Omental fat pad (tissue), 3 donors: ENCODE measurements at regions not wholly inside any gene's neighbourhood (a gene's known extent, or its start where the extent isn't known, plus 50 kb on each side); places are given as distances from the start of the nearest gene placed in this dataset.

Experiments
- ATAC-seq: fragments of 150-250 bp; one replicate; pipeline ENCODE4 v1.9.1; 2016; ENCODE audit warnings: mild to moderate bottlenecking, moderate library complexity; ENCODE audit not compliant: low FRiP score
- DNase-seq: peaks from one replicate; pipeline ENCODE4 v3.0.0-alpha.2; 2019; ENCODE audit warnings: low spot score
- TF ChIP-seq, protein P1 (sequence below), 3 donors: fragments of 450-650 bp; IDR thresholded peaks; one replicate each; pipeline ENCODE4 v1.5.1; 2016 to 2017; ENCODE audit warnings: antibody characterized with exemption in 3 of 3, mild to moderate bottlenecking in 3 of 3, moderate library complexity in 2 of 3

DNA sequence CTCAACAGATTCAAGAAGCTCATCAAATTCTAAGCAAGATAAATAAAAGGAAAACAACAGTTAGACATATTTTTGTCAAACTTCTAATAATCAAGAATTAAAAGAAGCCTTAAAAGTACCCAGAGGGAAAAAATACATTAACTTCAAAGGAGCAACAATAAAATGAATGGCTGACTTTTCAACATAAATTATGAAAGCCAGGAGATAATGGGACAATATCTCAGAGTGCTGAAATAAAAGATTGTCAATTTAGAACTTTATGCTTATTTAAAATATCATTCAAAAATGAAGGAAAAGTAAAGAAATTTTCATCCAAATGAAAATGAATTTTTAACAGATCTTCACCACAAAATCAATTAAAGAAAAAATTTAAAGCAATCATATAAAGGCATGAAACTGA is 108.5 kb upstream of the IL6 start:
- TF ChIP-seq, protein P1, sequence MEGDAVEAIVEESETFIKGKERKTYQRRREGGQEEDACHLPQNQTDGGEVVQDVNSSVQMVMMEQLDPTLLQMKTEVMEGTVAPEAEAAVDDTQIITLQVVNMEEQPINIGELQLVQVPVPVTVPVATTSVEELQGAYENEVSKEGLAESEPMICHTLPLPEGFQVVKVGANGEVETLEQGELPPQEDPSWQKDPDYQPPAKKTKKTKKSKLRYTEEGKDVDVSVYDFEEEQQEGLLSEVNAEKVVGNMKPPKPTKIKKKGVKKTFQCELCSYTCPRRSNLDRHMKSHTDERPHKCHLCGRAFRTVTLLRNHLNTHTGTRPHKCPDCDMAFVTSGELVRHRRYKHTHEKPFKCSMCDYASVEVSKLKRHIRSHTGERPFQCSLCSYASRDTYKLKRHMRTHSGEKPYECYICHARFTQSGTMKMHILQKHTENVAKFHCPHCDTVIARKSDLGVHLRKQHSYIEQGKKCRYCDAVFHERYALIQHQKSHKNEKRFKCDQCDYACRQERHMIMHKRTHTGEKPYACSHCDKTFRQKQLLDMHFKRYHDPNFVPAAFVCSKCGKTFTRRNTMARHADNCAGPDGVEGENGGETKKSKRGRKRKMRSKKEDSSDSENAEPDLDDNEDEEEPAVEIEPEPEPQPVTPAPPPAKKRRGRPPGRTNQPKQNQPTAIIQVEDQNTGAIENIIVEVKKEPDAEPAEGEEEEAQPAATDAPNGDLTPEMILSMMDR (IDR thresholded peaks at IDR 0.05) = no peak
- DNase-seq (no peak), ATAC-seq (no peak)

DNA sequence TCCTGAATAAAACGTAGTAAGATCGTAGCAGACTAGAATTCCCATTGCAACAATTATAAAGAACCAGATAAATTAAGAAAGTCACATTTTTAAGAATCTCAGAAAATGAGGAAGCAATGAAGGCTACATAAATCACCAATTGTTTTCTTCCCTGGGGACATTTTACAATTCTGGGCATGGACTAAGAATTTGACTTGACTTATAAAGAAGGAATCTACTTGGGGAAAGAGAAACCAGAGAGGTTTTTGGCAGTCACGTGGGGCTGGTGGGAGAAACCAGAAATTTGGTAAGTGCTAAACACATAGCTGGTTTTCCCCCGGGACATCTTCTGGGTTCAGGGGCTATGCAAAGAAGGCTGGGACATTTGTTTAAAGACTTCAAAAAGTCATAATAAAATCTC is 109.8 kb upstream of the IL6 start:
- DNase-seq = no peak
- TF ChIP-seq, protein P1 (IDR thresholded peaks at IDR 0.05) = no peak
- no peak for ATAC-seq

DNA sequence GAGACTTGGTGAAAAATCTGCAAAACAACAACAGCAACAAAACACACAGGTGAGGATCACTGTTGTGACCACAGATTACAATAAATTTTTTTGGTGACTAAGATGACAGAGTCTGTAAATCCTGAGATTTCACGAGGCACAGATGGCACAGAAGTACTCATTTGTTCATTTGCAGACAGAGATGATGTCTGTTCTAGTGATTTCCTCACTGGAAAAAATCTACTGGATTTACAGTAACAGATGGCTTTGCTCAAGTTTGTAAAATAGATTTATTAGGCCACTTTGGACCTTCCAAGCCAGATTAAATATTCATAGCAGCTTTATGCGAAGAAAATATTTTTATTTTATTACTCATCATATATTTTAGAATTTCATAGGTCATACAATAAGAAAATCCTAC is 113.5 kb upstream of the IL6 start:
- ATAC-seq (no peak), DNase-seq (no peak)
- TF ChIP-seq, protein P1 (IDR thresholded peaks at IDR 0.05) = no peak

DNA sequence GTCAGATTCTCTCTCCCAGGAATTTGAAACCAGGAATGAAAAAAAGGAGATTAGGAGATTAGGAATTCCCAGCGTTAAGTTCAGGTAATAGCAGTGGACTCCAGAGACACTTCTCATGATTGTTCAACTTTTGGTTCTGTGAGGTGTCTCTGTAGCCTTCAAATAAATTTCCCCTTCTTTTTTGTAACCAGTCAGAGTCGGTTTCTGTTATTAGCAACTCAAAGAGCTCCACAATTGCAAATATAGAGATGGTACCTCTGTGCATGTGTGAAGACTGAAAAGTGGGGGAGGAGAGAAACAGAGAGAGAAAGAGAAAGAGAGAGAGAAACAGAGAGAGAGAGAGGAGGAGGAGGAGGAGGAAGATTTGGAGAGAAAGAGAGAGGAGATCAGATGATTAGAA is 112.8 kb upstream of the STEAP1B start:
- DNase-seq = no peak
- ATAC-seq = no peak
- TF ChIP-seq, protein P1 (IDR thresholded peaks at IDR 0.05) = no peak

DNA sequence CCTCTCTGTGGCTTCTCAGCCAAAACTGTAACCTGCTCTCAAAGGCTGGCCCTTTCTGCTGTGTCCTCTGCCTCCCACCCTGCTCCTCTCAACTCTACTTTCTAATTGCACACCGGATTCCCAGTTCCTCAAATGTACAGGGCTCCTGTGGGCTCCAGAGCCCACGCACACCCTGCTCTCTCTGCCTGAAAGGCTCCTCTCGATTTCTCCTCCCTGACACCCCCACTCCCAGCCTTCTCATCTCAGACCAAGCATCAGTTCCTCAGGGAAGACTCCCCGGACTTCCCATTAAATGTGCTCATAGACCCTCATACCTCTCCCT is 111.7 kb upstream of the STEAP1B start:
- TF ChIP-seq, protein P1 (IDR thresholded peaks at IDR 0.05) = no peak
- ATAC-seq (no peak), DNase-seq (no peak)

DNA sequence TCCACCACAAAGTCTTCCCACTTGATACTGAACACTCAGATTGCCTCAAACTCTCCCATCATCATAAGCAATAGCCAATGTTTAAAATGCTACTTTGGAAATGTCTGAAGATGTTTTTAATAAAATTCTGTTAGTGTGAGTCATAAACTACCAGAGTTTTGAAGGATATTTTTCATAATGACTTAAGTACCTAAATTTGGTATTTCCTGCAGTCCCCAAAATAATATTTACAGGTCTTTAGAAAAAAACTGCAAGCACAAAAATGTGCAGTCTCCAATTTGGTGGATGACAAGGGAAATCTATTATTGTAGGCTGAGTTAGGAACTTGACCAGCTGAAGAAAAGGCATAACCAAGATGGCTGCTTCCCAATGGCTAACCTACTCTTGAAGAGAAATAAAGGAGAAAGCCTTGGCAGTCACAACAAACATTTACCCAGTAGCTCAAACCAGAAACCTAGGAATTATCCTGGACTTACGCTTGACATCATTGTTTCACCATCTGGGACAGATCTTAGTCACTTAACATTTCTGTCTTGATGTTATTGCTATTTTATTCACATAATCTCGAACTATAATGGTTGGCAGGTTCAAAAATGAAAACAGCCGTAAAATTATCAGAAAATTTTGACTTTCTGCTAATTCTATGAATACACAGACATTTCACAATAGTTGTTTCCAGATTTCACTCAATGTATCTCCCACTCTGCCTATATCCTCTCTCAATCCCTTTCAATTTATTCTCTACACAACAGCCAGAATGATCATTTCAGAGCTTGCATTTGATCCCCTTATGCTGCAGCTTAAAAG is 111.2 kb upstream of the STEAP1B start:
- DNase-seq = no peak
- TF ChIP-seq, protein P1 (IDR thresholded peaks at IDR 0.05) = no peak
- no peak for ATAC-seq

DNA sequence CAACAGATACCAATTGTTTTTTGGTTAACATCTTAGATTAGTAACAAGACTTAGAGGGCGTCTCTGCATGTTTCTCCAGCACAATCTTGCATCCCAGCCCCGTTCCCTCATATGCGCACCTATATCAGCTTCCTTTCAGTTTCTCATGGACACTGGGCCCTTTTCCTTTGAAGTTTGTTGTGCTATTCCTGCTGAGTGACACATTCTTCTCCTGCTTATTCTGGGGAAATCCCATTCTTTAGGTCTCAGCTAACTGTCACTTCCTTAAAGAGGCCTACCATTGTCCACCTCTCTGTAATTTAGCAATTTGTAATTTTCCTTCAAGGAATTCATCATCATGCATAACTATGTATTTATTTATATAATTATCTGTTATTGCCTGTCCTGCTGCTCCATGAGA is 110.3 kb upstream of the STEAP1B start:
- DNase-seq (no peak), ATAC-seq (no peak)
- TF ChIP-seq, protein P1 (IDR thresholded peaks at IDR 0.05) = no peak
